ENCODE measurements at regions not wholly inside any gene's neighbourhood (a gene's known extent, or its start where the extent isn't known, plus 50 kb on each side); places are given as distances from the start of the nearest gene placed in this dataset.

DNA sequence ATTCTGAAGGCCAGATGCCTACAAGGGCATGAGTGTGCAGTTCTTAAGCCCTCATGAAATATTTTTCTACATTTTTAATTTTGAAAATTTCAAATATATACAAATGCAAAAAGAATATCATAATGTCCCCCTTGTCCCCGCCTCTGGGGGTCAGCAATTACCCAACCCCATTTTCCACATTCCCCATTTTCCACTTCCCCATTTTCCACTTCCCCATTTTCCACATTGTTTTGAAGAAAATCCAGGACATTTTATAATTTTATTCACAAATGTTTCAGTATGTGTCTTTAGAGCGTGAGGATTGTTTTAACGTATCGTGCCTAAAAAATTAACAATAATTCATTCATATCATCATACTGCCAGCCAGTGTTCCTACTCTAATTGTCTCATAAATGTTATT, 403.6 kb upstream of the RAB6C start:
- Histone ChIP-seq H3K4me3 (ENCODE audit: low read depth, low read length) (no peak overlapping the region), H3K27me3 (ENCODE audit: control insufficient read depth, insufficient read depth, low read length) (no peaks in the 10 kb centered on the region), H3K9me3 (ENCODE audit: control insufficient read depth, insufficient read depth, low read length) (peaks cover 10% of the 10 kb centered on the region), H3K27ac (ENCODE audit: low read depth, low read length) (no peak overlapping the region)
- DNase-seq (ENCODE audit: low read depth, low spot score): no peak
- TF ChIP-seq, protein P1, sequence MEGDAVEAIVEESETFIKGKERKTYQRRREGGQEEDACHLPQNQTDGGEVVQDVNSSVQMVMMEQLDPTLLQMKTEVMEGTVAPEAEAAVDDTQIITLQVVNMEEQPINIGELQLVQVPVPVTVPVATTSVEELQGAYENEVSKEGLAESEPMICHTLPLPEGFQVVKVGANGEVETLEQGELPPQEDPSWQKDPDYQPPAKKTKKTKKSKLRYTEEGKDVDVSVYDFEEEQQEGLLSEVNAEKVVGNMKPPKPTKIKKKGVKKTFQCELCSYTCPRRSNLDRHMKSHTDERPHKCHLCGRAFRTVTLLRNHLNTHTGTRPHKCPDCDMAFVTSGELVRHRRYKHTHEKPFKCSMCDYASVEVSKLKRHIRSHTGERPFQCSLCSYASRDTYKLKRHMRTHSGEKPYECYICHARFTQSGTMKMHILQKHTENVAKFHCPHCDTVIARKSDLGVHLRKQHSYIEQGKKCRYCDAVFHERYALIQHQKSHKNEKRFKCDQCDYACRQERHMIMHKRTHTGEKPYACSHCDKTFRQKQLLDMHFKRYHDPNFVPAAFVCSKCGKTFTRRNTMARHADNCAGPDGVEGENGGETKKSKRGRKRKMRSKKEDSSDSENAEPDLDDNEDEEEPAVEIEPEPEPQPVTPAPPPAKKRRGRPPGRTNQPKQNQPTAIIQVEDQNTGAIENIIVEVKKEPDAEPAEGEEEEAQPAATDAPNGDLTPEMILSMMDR (IDR thresholded peaks at IDR 0.05; ENCODE audit: low read depth, low read length): no peak
- ChIA-PET CTCF (no interaction called here), POLR2A (no interaction called here)

DNA sequence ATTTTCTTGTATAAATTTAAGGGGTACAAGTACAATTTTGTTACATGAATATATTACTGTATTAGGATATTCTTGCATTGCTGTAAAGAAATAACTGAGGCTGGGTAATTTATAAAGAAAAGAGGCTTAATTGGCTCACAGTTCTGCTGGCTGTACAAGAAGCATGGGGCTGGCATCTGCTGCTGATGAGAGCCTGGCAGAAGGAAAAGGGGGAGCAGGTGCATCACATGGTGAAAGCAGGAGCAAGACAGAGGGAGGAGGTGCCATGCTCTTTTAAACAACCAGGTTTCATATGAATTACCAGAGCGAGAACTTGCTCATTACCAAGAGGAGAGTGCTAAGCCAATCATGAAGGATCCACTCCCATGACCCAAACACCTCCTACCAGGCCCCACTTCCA, 399.5 kb upstream of the RAB6C start:
- POLR2A ChIA-PET: no interaction called here
- Histone ChIP-seq H3K4me3 (ENCODE audit: low read depth, low read length) (no peak overlapping the region), H3K27ac (ENCODE audit: low read depth, low read length) (no peak overlapping the region), H3K27me3 (ENCODE audit: control insufficient read depth, insufficient read depth, low read length) (no peaks in the 10 kb centered on the region), H3K9me3 (ENCODE audit: control insufficient read depth, insufficient read depth, low read length) (peaks cover 14% of the 10 kb centered on the region)
- TF ChIP-seq, protein P1 (IDR thresholded peaks at IDR 0.05; ENCODE audit: low read depth, low read length): no peak
- no peak for DNase-seq (ENCODE audit: low read depth, low spot score)
- CTCF ChIA-PET: no interaction called here

DNA sequence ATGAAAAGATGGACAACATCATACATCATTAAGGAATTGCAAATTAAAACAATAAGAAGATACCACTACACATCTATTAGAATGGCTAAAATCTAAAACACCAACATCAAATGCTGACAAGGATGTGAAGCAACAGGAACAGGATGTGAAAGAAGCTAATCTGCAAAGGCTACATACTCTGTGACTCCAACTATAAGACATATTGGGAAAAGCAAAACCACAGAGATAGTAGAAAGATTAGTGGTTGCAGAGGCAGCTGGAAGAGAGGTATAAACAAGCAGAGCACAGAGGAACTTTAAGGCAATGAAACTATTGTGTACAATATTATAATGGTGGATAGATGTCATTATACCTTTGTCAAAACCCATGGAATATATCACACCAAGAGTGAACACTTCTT, 393.7 kb upstream of the RAB6C start:
- Histone ChIP-seq H3K27me3 (ENCODE audit: control insufficient read depth, insufficient read depth, low read length) (no peaks in the 10 kb centered on the region), H3K9me3 (ENCODE audit: control insufficient read depth, insufficient read depth, low read length) (peaks cover 21% of the 10 kb centered on the region), H3K27ac (ENCODE audit: low read depth, low read length) (no peak overlapping the region), H3K4me3 (ENCODE audit: low read depth, low read length) (no peak overlapping the region)
- TF ChIP-seq, protein P1 (IDR thresholded peaks at IDR 0.05; ENCODE audit: low read depth, low read length): no peak
- POLR2A ChIA-PET: no interaction called here
- CTCF ChIA-PET: no interaction called here
- no peak for DNase-seq (ENCODE audit: low read depth, low spot score)

DNA sequence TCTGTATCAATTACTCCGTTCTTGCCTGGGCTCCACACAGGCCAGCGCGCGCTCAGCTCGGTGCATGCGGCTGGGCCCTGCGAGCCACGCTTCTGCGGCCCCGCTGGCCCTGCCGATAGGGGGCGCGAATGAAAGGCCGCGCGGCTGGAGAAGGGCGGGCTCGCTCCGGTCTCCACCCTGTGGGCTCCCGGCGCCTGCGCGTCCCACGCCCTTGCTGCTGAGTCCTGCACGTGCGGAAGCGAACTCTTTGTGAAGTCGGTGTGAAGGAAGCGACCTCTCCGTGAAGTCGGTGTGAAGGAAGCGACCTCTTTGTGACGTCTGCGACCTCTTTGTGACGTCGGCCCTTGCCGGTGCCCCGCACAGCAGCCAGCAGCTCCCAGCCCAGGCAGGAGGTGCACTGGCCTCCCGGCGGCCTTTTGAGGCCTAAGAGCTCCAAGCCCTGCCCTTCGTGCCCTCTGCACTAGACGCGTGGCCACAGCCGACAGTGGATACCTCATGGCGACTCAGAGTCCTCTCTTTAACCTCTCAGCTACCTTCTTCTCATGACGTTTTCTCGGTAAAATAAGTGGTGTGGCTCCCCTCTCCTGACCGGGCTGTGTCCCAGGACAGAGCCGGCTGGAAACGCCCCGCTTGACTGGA, 391.9 kb upstream of the RAB6C start:
- no peak overlapping the region for H3K27ac ChIP-seq (ENCODE audit: low read depth, low read length)
- no peak overlapping the region for H3K4me3 ChIP-seq (ENCODE audit: low read depth, low read length)
- POLR2A ChIA-PET: no interaction called here
- CTCF ChIA-PET: no interaction called here
- no peak for DNase-seq (ENCODE audit: low read depth, low spot score)
- no peaks in the 10 kb centered on the region for H3K27me3 ChIP-seq (ENCODE audit: control insufficient read depth, insufficient read depth, low read length)
- peaks cover 16% of the 10 kb centered on the region for H3K9me3 ChIP-seq (ENCODE audit: control insufficient read depth, insufficient read depth, low read length)
- TF ChIP-seq, protein P1 (IDR thresholded peaks at IDR 0.05; ENCODE audit: low read depth, low read length): no peak

DNA sequence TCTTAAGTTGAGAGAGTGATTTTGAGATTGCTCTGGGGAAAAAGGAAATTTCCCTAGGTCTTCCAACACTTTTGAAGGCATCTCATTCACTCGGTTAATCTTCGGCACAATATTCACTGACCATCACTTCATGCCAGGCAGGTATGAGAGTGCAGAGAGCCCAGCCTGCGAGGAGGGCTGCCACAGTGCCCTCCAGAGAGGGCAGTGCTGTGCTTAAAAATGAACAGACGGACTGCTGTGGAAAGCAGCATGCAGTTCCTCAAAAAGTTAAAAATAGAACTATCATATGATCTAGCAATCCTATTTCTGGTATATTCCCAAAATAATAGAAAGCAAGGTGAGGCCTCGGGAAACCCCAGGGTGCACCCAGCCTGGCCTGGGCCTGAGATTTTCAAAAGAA, 374.9 kb upstream of the RAB6C start:
- Histone ChIP-seq H3K4me3 (ENCODE audit: low read depth, low read length) (no peak overlapping the region), H3K9me3 (ENCODE audit: control insufficient read depth, insufficient read depth, low read length) (peaks cover 34% of the 10 kb centered on the region), H3K27ac (ENCODE audit: low read depth, low read length) (no peak overlapping the region), H3K27me3 (ENCODE audit: control insufficient read depth, insufficient read depth, low read length) (no peaks in the 10 kb centered on the region)
- TF ChIP-seq, protein P1 (IDR thresholded peaks at IDR 0.05; ENCODE audit: low read depth, low read length): no peak
- no peak for DNase-seq (ENCODE audit: low read depth, low spot score)
- CTCF ChIA-PET: no interaction called here
- POLR2A ChIA-PET: no interaction called here

All from AG04450 (cell line).